Spleen (tissue), 11 donors: ENCODE measurements at regions not wholly inside any gene's neighbourhood (a gene's known extent, or its start where the extent isn't known, plus 50 kb on each side); places are given as distances from the start of the nearest gene placed in this dataset.

Experiments used
- DNase-seq: peaks from one replicate; pipeline ENCODE4 v3.0.0-alpha.2; 2020
- H3K27ac ChIP-seq, 8 donors: fragments of 200-600 bp; sonication (generic) in 7 of 8; 1 replicate in 4 of 8; 2 replicates in 4 of 8; pipeline versions ENCODE4 v1.5.0 to v1.8.0; 2016 to 2021; ENCODE audit warnings: inconsistent platforms in 4 of 8, mild to moderate bottlenecking in 4 of 8, moderate library complexity in 1 of 8
- H3K27me3 ChIP-seq, 7 donors: fragments of 200-600 bp; sonication (generic) in 6 of 7; replicated peaks in 1 of 7; 1 replicate in 4 of 7; 2 replicates in 3 of 7; pipeline versions ENCODE4 v1.5.0 to v1.8.0; 2016 to 2021; ENCODE audit warnings: inconsistent platforms in 3 of 7, mild to moderate bottlenecking in 1 of 7
- H3K36me3 ChIP-seq, 6 donors: fragments of 200-600 bp; sonication (generic) in 5 of 6; 1 replicate in 4 of 6; 2 replicates in 2 of 6; pipeline versions ENCODE4 v1.5.0 to v1.8.0; 2016 to 2021; ENCODE audit warnings: inconsistent platforms in 2 of 6
- H3K4me1 ChIP-seq, 6 donors: fragments of 200-600 bp; sonication (generic) in 5 of 6; 1 replicate in 3 of 6; 2 replicates in 3 of 6; pipeline versions ENCODE4 v1.5.0 to v1.8.0; 2016 to 2021; ENCODE audit warnings: inconsistent platforms in 3 of 6
- H3K4me3 ChIP-seq, 8 donors: fragments of 200-600 bp; sonication (generic) in 7 of 8; 1 replicate in 4 of 8; 2 replicates in 4 of 8; pipeline versions ENCODE4 v1.5.0 to v1.8.0; 2016 to 2021; ENCODE audit warnings: inconsistent platforms in 4 of 8, mild to moderate bottlenecking in 4 of 8, moderate library complexity in 2 of 8
- H3K9me3 ChIP-seq, 8 donors: fragments of 200-600 bp; sonication (generic) in 7 of 8; 1 replicate in 4 of 8; 2 replicates in 4 of 8; pipeline versions ENCODE4 v1.5.0 to v1.8.0; 2016 to 2021; ENCODE audit warnings: inconsistent platforms in 4 of 8
- POLR2A ChIP-seq, 3 donors: fragments of 450-650 bp; IDR thresholded peaks; one replicate each; pipeline ENCODE4 v1.5.1; 2017; ENCODE audit warnings: antibody characterized with exemption in 3 of 3, mild to moderate bottlenecking in 1 of 3
- POLR2AphosphoS5 ChIP-seq, 3 donors: sonication (generic); formaldehyde crosslinking; IDR thresholded peaks; one replicate each; pipeline ENCODE4 v1.5.1; 2017; ENCODE audit warnings: antibody characterized with exemption in 3 of 3
- WGBS, 5 donors: extraction: QIAGEN DNeasy Blood & Tissue Kit in 3 of 5; methylation state at CpG; one replicate each; pipeline versions ENCODE4 v1.1.5 to v1.1.7; 2013 to 2018; 5-methylcytosine and 5-hydroxymethylcytosine counted together
- intact Hi-C: fragments of 100-400 bp; cut with DNase I; formaldehyde crosslinking; loops from one replicate; pipeline ENCODE4 v1.15.0; 2023; ENCODE audit warnings: low total_unique reads
- TF ChIP-seq, protein P1 (sequence below), 11 experiments: fragments of 200-600 bp in 7 of 11; fragments of 450-650 bp in 4 of 11; sonication (generic) in 4 of 11; IDR thresholded peaks in 8 of 11; conservative IDR thresholded peaks in 3 of 11; 1 replicate in 7 of 11; 2 replicates in 4 of 11; pipeline versions ENCODE4 v1.4.0 to v1.8.0; 2016 to 2021; ENCODE audit warnings: antibody characterized with exemption in 11 of 11, inconsistent platforms in 4 of 11, mild to moderate bottlenecking in 1 of 11
- donor health status: healthy with polysubstance abuse.
- donor health status: DM: no; HTN: no; CAD: no; lungs with moderate emphysema.
- donor health status: DM: no; HTN: no; CAD: no.
- donor health status: Bipolar disorder and iron deficiency.
- donor health status: healthy.
- donor health status: DM: no; HTN: no; CAD: no.
- donor health status: DM: yes; HTN: yes; CAD: no.

- H3K4me3 ChIP-seq: no peak overlapping the region
- H3K4me1 ChIP-seq: peaks cover 0 to 6% (median 0%) of the 10 kb centered on the region in 6 donors
- H3K27me3 ChIP-seq: no peaks in the 10 kb centered on the region
- intact Hi-C loops: loop anchor here (5.0 kb wide), 2 partner anchors 442 to 947 kb away; no protein-coding TSS in a partner anchor
- TF ChIP-seq POLR2AphosphoS5 (IDR thresholded peaks at IDR 0.05) (no peak), POLR2A (IDR thresholded peaks at IDR 0.05) (no peak)
- TF ChIP-seq, protein P1, sequence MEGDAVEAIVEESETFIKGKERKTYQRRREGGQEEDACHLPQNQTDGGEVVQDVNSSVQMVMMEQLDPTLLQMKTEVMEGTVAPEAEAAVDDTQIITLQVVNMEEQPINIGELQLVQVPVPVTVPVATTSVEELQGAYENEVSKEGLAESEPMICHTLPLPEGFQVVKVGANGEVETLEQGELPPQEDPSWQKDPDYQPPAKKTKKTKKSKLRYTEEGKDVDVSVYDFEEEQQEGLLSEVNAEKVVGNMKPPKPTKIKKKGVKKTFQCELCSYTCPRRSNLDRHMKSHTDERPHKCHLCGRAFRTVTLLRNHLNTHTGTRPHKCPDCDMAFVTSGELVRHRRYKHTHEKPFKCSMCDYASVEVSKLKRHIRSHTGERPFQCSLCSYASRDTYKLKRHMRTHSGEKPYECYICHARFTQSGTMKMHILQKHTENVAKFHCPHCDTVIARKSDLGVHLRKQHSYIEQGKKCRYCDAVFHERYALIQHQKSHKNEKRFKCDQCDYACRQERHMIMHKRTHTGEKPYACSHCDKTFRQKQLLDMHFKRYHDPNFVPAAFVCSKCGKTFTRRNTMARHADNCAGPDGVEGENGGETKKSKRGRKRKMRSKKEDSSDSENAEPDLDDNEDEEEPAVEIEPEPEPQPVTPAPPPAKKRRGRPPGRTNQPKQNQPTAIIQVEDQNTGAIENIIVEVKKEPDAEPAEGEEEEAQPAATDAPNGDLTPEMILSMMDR (IDR thresholded peaks at IDR 0.05 in 8 of 11, conservative IDR thresholded peaks at IDR 0.05 in 3 of 11): no peak
- DNase-seq: no peak
- no peaks in the 10 kb centered on the region for H3K9me3 ChIP-seq
- H3K36me3 ChIP-seq: no peaks in the 10 kb centered on the region
- WGBS, 5 donors: 71 to 83% (median 77%) methylated on average over 11 of the region's 11 CpGs
- no peak overlapping the region for H3K27ac ChIP-seq
Observed at GRCh38 chr13:107209824-107210722, 642.1 kb upstream of the ARGLU1 start.

- no peaks in the 10 kb centered on the region for H3K36me3 ChIP-seq
- intact Hi-C loops: loop anchor here (5.0 kb wide), 1 partner anchor 948 kb away; no protein-coding TSS in a partner anchor
- DNase-seq: no peak
- H3K27me3 ChIP-seq: no peaks in the 10 kb centered on the region
- H3K4me3 ChIP-seq: no peak overlapping the region
- WGBS, 5 donors: 51 to 64% (median 61%) methylated on average over 4 of the region's 4 CpGs
- TF ChIP-seq, protein P1 (IDR thresholded peaks at IDR 0.05 in 8 of 11, conservative IDR thresholded peaks at IDR 0.05 in 3 of 11): no peak
- TF ChIP-seq POLR2AphosphoS5 (IDR thresholded peaks at IDR 0.05) (no peak), POLR2A (IDR thresholded peaks at IDR 0.05) (no peak)
- no peak overlapping the region for H3K27ac ChIP-seq
- peaks cover 0 to 6% (median 0%) of the 10 kb centered on the region in 6 donors for H3K4me1 ChIP-seq
- no peaks in the 10 kb centered on the region for H3K9me3 ChIP-seq
Observed at GRCh38 chr13:107208889-107209288, 641.0 kb upstream of the ARGLU1 start.

- peak; percentile 87 for DNase-seq
- intact Hi-C loops: loop anchor here (5.0 kb wide), 1 partner anchor 952 kb away; no protein-coding TSS in a partner anchor
- Histone ChIP-seq H3K36me3 (no peaks in the 10 kb centered on the region), H3K27me3 (no peaks in the 10 kb centered on the region), H3K9me3 (no peaks in the 10 kb centered on the region), H3K4me1 (peaks cover 0 to 6% (median 0%) of the 10 kb centered on the region in 6 donors), H3K27ac (no peak overlapping the region), H3K4me3 (no peak overlapping the region)
- TF ChIP-seq POLR2A (IDR thresholded peaks at IDR 0.05) (no peak), POLR2AphosphoS5 (IDR thresholded peaks at IDR 0.05) (no peak)
- TF ChIP-seq, protein P1 (IDR thresholded peaks at IDR 0.05 in 8 of 11, conservative IDR thresholded peaks at IDR 0.05 in 3 of 11): peak; percentile 41 to 94 (median 87)
- 30 to 35% (median 33%) methylated on average over 16 of the region's 16 CpGs for WGBS, 5 donors
Observed at GRCh38 chr13:107205318-107206104, 637.6 kb upstream of the ARGLU1 start.
